HT-29 (cell line): ENCODE measurements at regions not wholly inside any gene's neighbourhood (a gene's known extent, or its start where the extent isn't known, plus 50 kb on each side); places are given as distances from the start of the nearest gene placed in this dataset. TPM values are rescaled to one million over a fixed set of nuclear protein-coding genes. Genes with fewer than 3 reads are reported as not detected.
"Not testable (repeated sequence)": the region's sequence is repeated elsewhere in the genome, so short reads cannot be mapped to it uniquely, and the experiment has no call there.

Source experiments
- DNase-seq: peaks from one replicate; pipeline ENCODE4 v3.0.0-alpha.2; 2015; ENCODE audit warnings: low spot score
- small RNA-seq: library from RNA; depleted of rRNA; stranded (forward); fragments of <200 nt; gene quantifications from one replicate; pipeline ENCODE3, GENCODE V24; 2014

DNA sequence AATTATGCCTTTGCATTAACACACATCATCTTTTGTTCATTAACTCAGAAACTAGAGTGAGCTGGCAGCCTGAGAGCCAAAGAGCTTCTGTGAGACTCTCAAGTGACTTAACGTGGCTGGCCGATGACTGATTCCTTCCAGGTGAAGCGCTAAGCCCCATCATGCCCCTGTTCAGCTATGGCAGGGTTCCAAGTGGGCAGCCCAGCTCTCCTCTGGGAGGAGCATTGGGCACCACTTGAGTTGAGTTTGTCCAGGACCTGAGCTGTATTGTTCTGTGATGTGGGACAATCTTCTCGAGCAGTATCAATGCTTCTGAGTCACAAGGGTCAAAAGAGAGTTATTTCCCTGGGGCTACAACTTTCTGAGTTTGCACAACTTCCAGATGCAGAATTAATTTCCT, 53.3 kb upstream of the DPP6 start:
- not testable (repeated sequence) for DNase-seq

Small RNA genes lying in the stretch of these regions (small RNA-seq; reads per million reads assigned to genes)
- gene AC005588.1 (not detected), gene AC079809.1 (not detected)
